ENCODE measurements at regions not wholly inside any gene's neighbourhood (a gene's known extent, or its start where the extent isn't known, plus 50 kb on each side); places are given as distances from the start of the nearest gene placed in this dataset.

GRCh38 chr5:118371973-118372831 lies 616.1 kb downstream of the DTWD2 start:
- DNase-seq = no peak

GRCh38 chr5:118366429-118366828 lies 621.9 kb downstream of the DTWD2 start:
- Histone ChIP-seq H3K4me3 (no peak overlapping the region), H3K36me3 (no peaks in the 10 kb centered on the region), H3K4me1 (no peaks in the 10 kb centered on the region), H3K27me3 (no peaks in the 10 kb centered on the region), H3K27ac (no peak overlapping the region), H3K9me3 (no peaks in the 10 kb centered on the region)
- TF ChIP-seq POLR2A (IDR thresholded peaks at IDR 0.05) (no peak), CTCF (IDR thresholded peaks at IDR 0.05) (no peak)
- no peak for DNase-seq
- 70 to 78% methylated on average over 3 of the region's 3 CpGs for WGBS, 2 donors
- intact Hi-C loops (cut with DNase I) = no loop called here

More at GRCh38 chr5:118371973-118372831, 616.1 kb downstream of the DTWD2 start:
- intact Hi-C loops (cut with DNase I) = no loop called here
- no peak overlapping the region for H3K27ac ChIP-seq
- H3K9me3 ChIP-seq = no peaks in the 10 kb centered on the region
- WGBS, 2 donors = 56 to 79% methylated on average over 3 of the region's 3 CpGs
- H3K4me1 ChIP-seq = no peaks in the 10 kb centered on the region
- H3K4me3 ChIP-seq = no peak overlapping the region
- no peak for TF ChIP-seq POLR2A (IDR thresholded peaks at IDR 0.05)
- TF ChIP-seq CTCF (IDR thresholded peaks at IDR 0.05) = no peak
- no peaks in the 10 kb centered on the region for H3K36me3 ChIP-seq
- no peaks in the 10 kb centered on the region for H3K27me3 ChIP-seq

- Histone ChIP-seq H3K9me3 (no peaks in the 10 kb centered on the region), H3K4me3 (no peak overlapping the region), H3K27ac (no peak overlapping the region), H3K4me1 (no peaks in the 10 kb centered on the region), H3K36me3 (no peaks in the 10 kb centered on the region), H3K27me3 (no peaks in the 10 kb centered on the region)
- intact Hi-C loops (cut with DNase I) = no loop called here
- no peak for DNase-seq
- 84 to 88% methylated on average over 4 of the region's 4 CpGs for WGBS, 2 donors
- TF ChIP-seq CTCF (IDR thresholded peaks at IDR 0.05) = no peak
- TF ChIP-seq POLR2A (IDR thresholded peaks at IDR 0.05) = no peak
These were observed 622.6 kb downstream of the DTWD2 start for GRCh38 chr5:118365718-118366117.

- H3K27me3 ChIP-seq = no peaks in the 10 kb centered on the region
- H3K9me3 ChIP-seq = no peaks in the 10 kb centered on the region
- no peaks in the 10 kb centered on the region for H3K4me1 ChIP-seq
- no peak overlapping the region for H3K4me3 ChIP-seq
- intact Hi-C loops (cut with DNase I) = no loop called here
- no peak for DNase-seq
- H3K27ac ChIP-seq = no peak overlapping the region
- no peak for TF ChIP-seq POLR2A (IDR thresholded peaks at IDR 0.05)
- TF ChIP-seq CTCF (IDR thresholded peaks at IDR 0.05) = no peak
- no peaks in the 10 kb centered on the region for H3K36me3 ChIP-seq
These were observed 633.5 kb downstream of the DTWD2 start for GRCh38 chr5:118354797-118355196.

GRCh38 chr5:118353970-118354369 lies 634.4 kb downstream of the DTWD2 start:
- Histone ChIP-seq H3K27ac (no peak overlapping the region), H3K4me1 (no peaks in the 10 kb centered on the region), H3K4me3 (no peak overlapping the region), H3K27me3 (no peaks in the 10 kb centered on the region), H3K9me3 (no peaks in the 10 kb centered on the region), H3K36me3 (no peaks in the 10 kb centered on the region)
- intact Hi-C loops (cut with DNase I) = no loop called here
- no peak for TF ChIP-seq POLR2A (IDR thresholded peaks at IDR 0.05)
- no peak for TF ChIP-seq CTCF (IDR thresholded peaks at IDR 0.05)
- DNase-seq = no peak
